Sigmoid colon (tissue), 6 donors: ENCODE measurements at regions not wholly inside any gene's neighbourhood (a gene's known extent, or its start where the extent isn't known, plus 50 kb on each side); places are given as distances from the start of the nearest gene placed in this dataset.

Source experiments
- DNase-seq: peaks from one replicate; pipeline ENCODE4 v3.0.0-alpha.2; 2019
- H3K27ac ChIP-seq, 4 donors: fragments of 200-600 bp; sonication (generic); one replicate each; pipeline ENCODE4 v1.5.1; 2016 to 2019; ENCODE audit warnings: mild to moderate bottlenecking in 1 of 4
- H3K27me3 ChIP-seq, 3 donors: fragments of 200-600 bp; sonication (generic); one replicate each; pipeline ENCODE4 v1.5.1; 2019; ENCODE audit warnings: mild to moderate bottlenecking in 1 of 3
- H3K36me3 ChIP-seq, 4 donors: fragments of 200-600 bp; sonication (generic); one replicate each; pipeline ENCODE4 v1.5.1; 2016 to 2019
- H3K4me1 ChIP-seq, 4 donors: fragments of 200-600 bp; sonication (generic); one replicate each; pipeline ENCODE4 v1.5.1; 2017 to 2019
- H3K4me3 ChIP-seq, 4 donors: fragments of 200-600 bp; sonication (generic); one replicate each; pipeline ENCODE4 v1.5.1; 2017 to 2019; ENCODE audit warnings: mild to moderate bottlenecking in 2 of 4, moderate library complexity in 1 of 4
- H3K9me3 ChIP-seq, 4 donors: fragments of 200-600 bp in 3 of 4; sonication (generic) in 3 of 4; one replicate each; pipeline versions ENCODE4 v1.5.1 to v1.6.1; 2013 to 2019
- CTCF ChIP-seq, 4 experiments: fragments of 450-650 bp in 3 of 4; fragments of 200-600 bp in 1 of 4; IDR thresholded peaks; one replicate each; pipeline ENCODE4 v1.5.1; 2016 to 2019; ENCODE audit warnings: antibody characterized with exemption in 4 of 4, mild to moderate bottlenecking in 3 of 4, moderate library complexity in 2 of 4
- EP300 ChIP-seq, 4 donors: sonication (generic); formaldehyde crosslinking; IDR thresholded peaks; one replicate each; pipeline ENCODE4 v1.6.1; 2017; ENCODE audit warnings: antibody characterized with exemption in 4 of 4
- POLR2A ChIP-seq, 2 donors: fragments of 450-650 bp; IDR thresholded peaks; one replicate each; pipeline ENCODE4 v1.6.1; 2016; ENCODE audit warnings: antibody characterized with exemption in 2 of 2, mild to moderate bottlenecking in 2 of 2, moderate library complexity in 2 of 2
- POLR2AphosphoS5 ChIP-seq, 4 donors: sonication (generic); formaldehyde crosslinking; IDR thresholded peaks; one replicate each; pipeline ENCODE4 v1.6.1; 2017; ENCODE audit warnings: antibody characterized with exemption in 4 of 4
- WGBS, 2 donors: extraction: QIAGEN DNeasy Blood & Tissue Kit; methylation state at CpG; one replicate each; pipeline ENCODE4 v1.1.7; 2013; 5-methylcytosine and 5-hydroxymethylcytosine counted together
- intact Hi-C: fragments of 100-400 bp; cut with DNase I; formaldehyde crosslinking; loops from one replicate; pipeline ENCODE4 v1.15.1; 2023
- donor health status: healthy with polysubstance abuse.
- donor health status: healthy.

GRCh38 chr3:11928381-11928780, 75.8 kb upstream of the SYN2 start:
- WGBS, 2 donors = 88 to 94% methylated on average over 3 of the region's 3 CpGs

GRCh38 chr3:11929531-11929930, 74.7 kb upstream of the SYN2 start:
- intact Hi-C loops = no loop called here
- TF ChIP-seq POLR2AphosphoS5 (IDR thresholded peaks at IDR 0.05) = no peak
- TF ChIP-seq EP300 (IDR thresholded peaks at IDR 0.05) = no peak
- no peak for TF ChIP-seq CTCF (IDR thresholded peaks at IDR 0.05)
- no peak for TF ChIP-seq POLR2A (IDR thresholded peaks at IDR 0.05)
- Histone ChIP-seq H3K27me3 (no peaks in the 10 kb centered on the region), H3K9me3 (no peaks in the 10 kb centered on the region), H3K36me3 (no peaks in the 10 kb centered on the region), H3K4me3 (no peak overlapping the region), H3K27ac (no peak overlapping the region), H3K4me1 (no peaks in the 10 kb centered on the region)
- 91 to 94% methylated on average over 4 of the region's 4 CpGs for WGBS, 2 donors
- no peak for DNase-seq

More at GRCh38 chr3:11928381-11928780, 75.8 kb upstream of the SYN2 start:
- intact Hi-C loops = no loop called here
- Histone ChIP-seq H3K4me1 (no peaks in the 10 kb centered on the region), H3K27ac (no peak overlapping the region), H3K36me3 (no peaks in the 10 kb centered on the region), H3K4me3 (no peak overlapping the region), H3K27me3 (no peaks in the 10 kb centered on the region), H3K9me3 (no peaks in the 10 kb centered on the region)
- TF ChIP-seq POLR2AphosphoS5 (IDR thresholded peaks at IDR 0.05) (no peak), EP300 (IDR thresholded peaks at IDR 0.05) (no peak), CTCF (IDR thresholded peaks at IDR 0.05) (no peak)
- DNase-seq = no peak

- H3K27me3 ChIP-seq = no peaks in the 10 kb centered on the region
- 91 to 92% methylated on average over 10 of the region's 10 CpGs for WGBS, 2 donors
- no peak for TF ChIP-seq POLR2AphosphoS5 (IDR thresholded peaks at IDR 0.05)
- no peak for TF ChIP-seq POLR2A (IDR thresholded peaks at IDR 0.05)
- TF ChIP-seq CTCF (IDR thresholded peaks at IDR 0.05) = no peak
- no peak for TF ChIP-seq EP300 (IDR thresholded peaks at IDR 0.05)
- intact Hi-C loops = no loop called here
- no peaks in the 10 kb centered on the region for H3K36me3 ChIP-seq
- no peak for DNase-seq
- no peaks in the 10 kb centered on the region for H3K4me1 ChIP-seq
- no peaks in the 10 kb centered on the region for H3K9me3 ChIP-seq
- H3K27ac ChIP-seq = no peak overlapping the region
- H3K4me3 ChIP-seq = no peak overlapping the region
Observed at GRCh38 chr3:11930084-11930483, 74.1 kb upstream of the SYN2 start.

- Histone ChIP-seq H3K27ac (no peak overlapping the region), H3K27me3 (peaks cover 0 to 7% (median 0%) of the 10 kb centered on the region in 3 donors), H3K36me3 (no peaks in the 10 kb centered on the region), H3K4me3 (no peak overlapping the region), H3K9me3 (no peaks in the 10 kb centered on the region), H3K4me1 (no peaks in the 10 kb centered on the region)
- no peak for DNase-seq
- TF ChIP-seq POLR2A (IDR thresholded peaks at IDR 0.05) (no peak), EP300 (IDR thresholded peaks at IDR 0.05) (no peak), POLR2AphosphoS5 (IDR thresholded peaks at IDR 0.05) (no peak), CTCF (IDR thresholded peaks at IDR 0.05) (no peak)
- intact Hi-C loops = no loop called here
- WGBS, 2 donors = 73 to 87% methylated on average over 3 of the region's 3 CpGs
Observed at GRCh38 chr3:11932636-11933035, 71.6 kb upstream of the SYN2 start.

- H3K36me3 ChIP-seq = no peaks in the 10 kb centered on the region
- no peaks in the 10 kb centered on the region for H3K4me1 ChIP-seq
- no peak overlapping the region for H3K27ac ChIP-seq
- no peaks in the 10 kb centered on the region for H3K9me3 ChIP-seq
- intact Hi-C loops = no loop called here
- H3K27me3 ChIP-seq = peaks cover 0 to 7% (median 0%) of the 10 kb centered on the region in 3 donors
- no peak overlapping the region for H3K4me3 ChIP-seq
- WGBS, 2 donors = 75 to 83% methylated on average over 9 of the region's 9 CpGs
- no peak for DNase-seq
- TF ChIP-seq EP300 (IDR thresholded peaks at IDR 0.05) = no peak
- TF ChIP-seq POLR2AphosphoS5 (IDR thresholded peaks at IDR 0.05) = no peak
- TF ChIP-seq POLR2A (IDR thresholded peaks at IDR 0.05) = no peak
- TF ChIP-seq CTCF (IDR thresholded peaks at IDR 0.05) = no peak
Observed at GRCh38 chr3:11933529-11933928, 70.7 kb upstream of the SYN2 start.
